AG04450 (cell line): ENCODE measurements at regions not wholly inside any gene's neighbourhood (a gene's known extent, or its start where the extent isn't known, plus 50 kb on each side); places are given as distances from the start of the nearest gene placed in this dataset.

ENCODE experiments used
- CTCF ChIA-PET: fragments of 300-600, 350-600 bp; formaldehyde crosslinking; extraction: SDS; loops from one replicate; lab custom pipeline; 2022; ENCODE audit warnings: antibody characterized with exemption, inconsistent platforms; lab: Charles Lee
- POLR2A ChIA-PET: fragments of 350-600 bp; formaldehyde crosslinking; extraction: SDS; loops from one replicate; lab custom pipeline; 2021; ENCODE audit warnings: antibody characterized with exemption, inconsistent platforms; lab: Yijun Ruan, JAX
- DNase-seq: peaks from one replicate; pipeline ENCODE4 v3.0.0-alpha.2; 2011; ENCODE audit warnings: low read depth, low spot score
- H3K27ac ChIP-seq: one replicate; pipeline ENCODE4 v1.5.1; 2012; ENCODE audit warnings: low read depth, low read length, control low read depth
- H3K27me3 ChIP-seq: one replicate; pipeline ENCODE4 v1.6.0; 2012; ENCODE audit warnings: low read length; ENCODE audit not compliant: control insufficient read depth, insufficient read depth
- H3K4me3 ChIP-seq: 2 replicates; pipeline ENCODE4 v1.5.1; 2011; ENCODE audit warnings: mild to moderate bottlenecking, low read depth, low read length, control low read depth
- H3K9me3 ChIP-seq: 2 replicates; pipeline ENCODE4 v1.5.1; 2012; ENCODE audit warnings: low read length; ENCODE audit not compliant: control insufficient read depth, insufficient read depth
- TF ChIP-seq, protein P1 (sequence below): IDR thresholded peaks from 2 replicates; pipeline ENCODE4 v1.5.1; 2011; ENCODE audit warnings: low read depth, low read length, control low read depth, inconsistent platforms

DNA sequence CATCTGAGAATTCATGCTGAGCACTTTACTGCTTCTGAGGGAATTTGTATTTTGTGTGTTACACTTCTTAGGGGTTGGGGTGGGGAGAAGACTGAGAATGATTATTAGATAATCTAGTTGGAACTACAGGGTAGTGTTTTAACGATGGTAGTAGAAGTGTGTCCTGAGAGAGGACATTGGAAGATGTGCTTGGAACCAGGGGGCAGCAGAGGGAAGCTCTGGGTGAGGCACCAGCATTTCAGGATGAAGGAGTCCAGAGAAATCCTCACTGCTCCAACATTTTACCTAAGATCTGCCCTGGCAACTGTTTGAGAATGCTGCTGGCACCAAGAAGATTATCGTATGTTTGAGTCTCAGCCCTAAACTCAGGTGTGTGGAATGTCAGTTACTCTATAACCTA lies 145.5 kb downstream of the SQOR start:
- ChIA-PET CTCF (no interaction called here), POLR2A (no interaction called here)
- TF ChIP-seq, protein P1, sequence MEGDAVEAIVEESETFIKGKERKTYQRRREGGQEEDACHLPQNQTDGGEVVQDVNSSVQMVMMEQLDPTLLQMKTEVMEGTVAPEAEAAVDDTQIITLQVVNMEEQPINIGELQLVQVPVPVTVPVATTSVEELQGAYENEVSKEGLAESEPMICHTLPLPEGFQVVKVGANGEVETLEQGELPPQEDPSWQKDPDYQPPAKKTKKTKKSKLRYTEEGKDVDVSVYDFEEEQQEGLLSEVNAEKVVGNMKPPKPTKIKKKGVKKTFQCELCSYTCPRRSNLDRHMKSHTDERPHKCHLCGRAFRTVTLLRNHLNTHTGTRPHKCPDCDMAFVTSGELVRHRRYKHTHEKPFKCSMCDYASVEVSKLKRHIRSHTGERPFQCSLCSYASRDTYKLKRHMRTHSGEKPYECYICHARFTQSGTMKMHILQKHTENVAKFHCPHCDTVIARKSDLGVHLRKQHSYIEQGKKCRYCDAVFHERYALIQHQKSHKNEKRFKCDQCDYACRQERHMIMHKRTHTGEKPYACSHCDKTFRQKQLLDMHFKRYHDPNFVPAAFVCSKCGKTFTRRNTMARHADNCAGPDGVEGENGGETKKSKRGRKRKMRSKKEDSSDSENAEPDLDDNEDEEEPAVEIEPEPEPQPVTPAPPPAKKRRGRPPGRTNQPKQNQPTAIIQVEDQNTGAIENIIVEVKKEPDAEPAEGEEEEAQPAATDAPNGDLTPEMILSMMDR, result no peak
- Histone ChIP-seq H3K9me3 (no peaks in the 10 kb centered on the region), H3K4me3 (no peak overlapping the region), H3K27me3 (peaks cover 2% of the 10 kb centered on the region), H3K27ac (no peak overlapping the region)
- DNase-seq, result no peak

DNA sequence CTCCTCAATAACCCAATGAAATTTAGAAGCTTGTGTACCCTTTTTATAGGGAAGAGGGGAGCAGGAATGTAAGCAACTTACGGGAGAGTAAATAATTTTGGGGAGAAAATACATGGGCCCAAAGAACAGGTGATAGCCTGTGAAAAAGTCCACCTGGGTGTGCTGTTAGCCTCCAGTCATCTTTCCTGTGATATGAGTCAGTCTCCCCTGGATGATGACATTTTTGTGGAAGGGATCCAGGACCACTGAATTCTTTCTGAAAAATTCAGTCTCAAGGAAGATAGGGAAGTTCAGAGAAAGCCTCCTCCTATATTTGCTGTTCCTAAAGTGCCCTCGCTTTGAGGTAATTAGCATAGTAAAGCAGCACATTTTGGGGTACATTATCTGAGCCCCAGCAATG lies 149.8 kb downstream of the SQOR start:
- TF ChIP-seq, protein P1, result no peak
- Histone ChIP-seq H3K9me3 (no peaks in the 10 kb centered on the region), H3K27ac (no peak overlapping the region), H3K27me3 (peaks cover 2% of the 10 kb centered on the region), H3K4me3 (no peak overlapping the region)
- ChIA-PET CTCF (no interaction called here), POLR2A (no interaction called here)
- DNase-seq, result no peak

DNA sequence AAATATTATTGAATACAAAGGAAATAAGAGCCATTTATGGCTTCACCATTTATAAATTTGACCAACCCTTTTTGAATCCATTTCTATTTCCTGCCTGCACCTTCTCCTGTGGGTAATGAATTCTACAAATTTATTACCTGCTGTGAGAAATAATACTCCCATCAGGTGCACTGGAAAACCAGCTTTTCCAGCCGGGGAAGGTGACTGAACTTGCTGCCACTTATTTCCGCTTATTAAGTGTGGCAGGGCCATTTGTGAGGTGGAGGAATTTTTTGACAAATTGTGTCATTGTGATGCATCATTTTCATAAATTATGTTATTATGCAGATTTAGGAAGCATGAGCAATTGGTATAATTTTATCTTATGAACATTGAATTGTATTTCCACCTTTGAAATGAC lies 151.1 kb downstream of the SQOR start:
- DNase-seq, result no peak
- TF ChIP-seq, protein P1, result no peak
- Histone ChIP-seq H3K27me3 (peaks cover 2% of the 10 kb centered on the region), H3K4me3 (no peak overlapping the region), H3K27ac (no peak overlapping the region), H3K9me3 (no peaks in the 10 kb centered on the region)
- ChIA-PET CTCF (interaction anchor here (1.9 kb wide), 1 partner anchor 71 kb away, joined by 13 read pairs; no protein-coding TSS in a partner anchor), POLR2A (no interaction called here)

DNA sequence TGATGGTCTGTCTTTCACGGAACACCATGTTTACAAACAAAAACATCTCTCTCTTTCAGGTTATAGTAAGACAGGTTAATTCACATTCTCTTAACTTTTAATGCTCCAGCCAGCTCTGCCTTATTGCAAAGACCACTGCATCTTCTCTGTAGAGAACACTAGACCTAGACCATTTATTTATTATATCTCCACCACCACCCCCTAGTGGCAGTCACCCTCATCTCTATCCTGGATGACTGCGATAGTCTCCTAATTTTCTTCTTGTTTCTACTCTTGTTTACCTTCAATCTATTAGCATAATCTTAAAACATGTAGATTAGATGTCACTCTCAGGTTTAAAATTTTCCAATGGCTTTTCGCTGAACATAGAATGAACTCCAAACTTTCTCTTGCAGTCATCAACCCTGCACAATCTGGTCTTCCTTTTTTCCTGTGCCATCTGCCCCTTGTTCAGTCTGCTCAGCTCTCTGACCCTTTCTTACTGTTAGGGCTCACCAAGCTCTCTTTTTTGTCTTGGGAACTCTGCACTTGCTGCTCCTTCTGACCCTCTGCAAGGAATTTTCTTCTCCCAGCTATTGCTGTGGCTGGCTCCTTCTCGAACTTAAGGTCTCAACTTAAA lies 155.6 kb downstream of the SQOR start:
- no peaks in the 10 kb centered on the region for H3K9me3 ChIP-seq
- no peak for DNase-seq
- H3K4me3 ChIP-seq, result no peak overlapping the region
- H3K27ac ChIP-seq, result no peak overlapping the region
- TF ChIP-seq, protein P1, result peak; percentile 59
- CTCF ChIA-PET, result interaction anchor here (0.7 to 4.1 kb wide), 8 partner anchors 10 to 88 kb away, joined by 3 to 50 read pairs (median 6); no protein-coding TSS in a partner anchor
- H3K27me3 ChIP-seq, result no peaks in the 10 kb centered on the region
- POLR2A ChIA-PET, result no interaction called here

DNA sequence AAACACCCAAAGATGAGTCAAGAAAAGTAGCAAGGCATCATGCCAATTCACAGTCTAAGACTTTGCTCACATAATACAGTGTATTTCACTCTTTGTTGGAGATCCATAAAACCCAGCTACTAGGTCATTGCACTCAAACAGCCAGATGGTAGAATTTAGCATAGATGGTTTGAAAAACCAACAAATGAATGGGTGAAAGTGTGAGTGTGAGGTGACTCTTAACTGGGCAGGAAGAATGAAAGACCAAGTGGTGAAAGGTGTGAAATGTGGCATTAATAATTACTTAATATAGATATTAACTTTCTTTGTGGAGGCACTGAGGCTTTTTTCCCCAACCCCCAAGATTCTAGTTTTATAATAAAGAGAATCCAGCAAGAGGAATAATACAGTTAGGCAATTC lies 159.5 kb downstream of the SQOR start:
- POLR2A ChIA-PET, result no interaction called here

More for the DNA sequence above, 159.5 kb downstream of the SQOR start:
- CTCF ChIA-PET, result interaction anchor here (0.6 to 3.3 kb wide), 5 partner anchors 25 to 92 kb away, joined by 3 to 20 read pairs (median 4); no protein-coding TSS in a partner anchor
- Histone ChIP-seq H3K27me3 (no peaks in the 10 kb centered on the region), H3K27ac (no peak overlapping the region), H3K9me3 (no peaks in the 10 kb centered on the region), H3K4me3 (no peak overlapping the region)
- no peak for DNase-seq
- TF ChIP-seq, protein P1, result no peak
